Suprapubic skin (tissue), 4 donors: ENCODE measurements at regions not wholly inside any gene's neighbourhood (a gene's known extent, or its start where the extent isn't known, plus 50 kb on each side); places are given as distances from the start of the nearest gene placed in this dataset.

ENCODE experiments used
- DNase-seq, 2 donors: peaks; one replicate each; pipeline ENCODE4 v3.0.0-alpha.2; 2019; ENCODE audit warnings: low spot score in 2 of 2
- H3K27ac ChIP-seq: fragments of 200-600 bp; sonication (generic); one replicate; pipeline ENCODE4 v1.5.1; 2019
- H3K27me3 ChIP-seq: fragments of 200-600 bp; sonication (generic); one replicate; pipeline ENCODE4 v1.5.1; 2019
- H3K36me3 ChIP-seq: fragments of 200-600 bp; sonication (generic); one replicate; pipeline ENCODE4 v1.5.1; 2019
- H3K4me1 ChIP-seq: fragments of 200-600 bp; sonication (generic); one replicate; pipeline ENCODE4 v1.5.1; 2019
- H3K4me3 ChIP-seq: fragments of 200-600 bp; sonication (generic); one replicate; pipeline ENCODE4 v1.5.1; 2019; ENCODE audit warnings: mild to moderate bottlenecking
- H3K9me3 ChIP-seq: fragments of 200-600 bp; sonication (generic); one replicate; pipeline ENCODE4 v1.5.1; 2019
- CTCF ChIP-seq, 2 donors: fragments of 200-600 bp in 1 of 2; fragments of 450-650 bp in 1 of 2; sonication (generic) in 1 of 2; IDR thresholded peaks; one replicate each; pipeline ENCODE4 v1.5.1; 2016 to 2019; ENCODE audit warnings: antibody characterized with exemption in 2 of 2, mild to moderate bottlenecking in 1 of 2, moderate library complexity in 1 of 2
- EP300 ChIP-seq: sonication (generic); formaldehyde crosslinking; IDR thresholded peaks from one replicate; pipeline ENCODE4 v1.6.1; 2017; ENCODE audit warnings: antibody characterized with exemption
- POLR2A ChIP-seq, 2 donors: fragments of 450-650 bp; IDR thresholded peaks; one replicate each; pipeline ENCODE4 v1.6.1; 2017; ENCODE audit warnings: antibody characterized with exemption in 2 of 2, mild to moderate bottlenecking in 2 of 2, moderate library complexity in 2 of 2
- POLR2AphosphoS5 ChIP-seq, 3 donors: sonication (generic); formaldehyde crosslinking; IDR thresholded peaks; one replicate each; pipeline ENCODE4 v1.6.1; 2017; ENCODE audit warnings: antibody characterized with exemption in 3 of 3
- WGBS: methylation state at CpG from one replicate; pipeline ENCODE4 v1.1.5; 2018; 5-methylcytosine and 5-hydroxymethylcytosine counted together

- no peak overlapping the region for H3K4me3 ChIP-seq
- no peaks in the 10 kb centered on the region for H3K4me1 ChIP-seq
- DNase-seq, result no peak
- no peaks in the 10 kb centered on the region for H3K27me3 ChIP-seq
- H3K9me3 ChIP-seq, result no peaks in the 10 kb centered on the region
- TF ChIP-seq EP300 (no peak), CTCF (IDR thresholded peaks at IDR 0.05) (no peak), POLR2A (IDR thresholded peaks at IDR 0.05) (no peak), POLR2AphosphoS5 (IDR thresholded peaks at IDR 0.05) (no peak)
- no peaks in the 10 kb centered on the region for H3K36me3 ChIP-seq
- no peak overlapping the region for H3K27ac ChIP-seq
- WGBS, result 72% methylated on average over 3 of the region's 3 CpGs
These were observed 191.4 kb downstream of the OLFM4 start for GRCh38 chr13:53220038-53220437.

GRCh38 chr13:53237696-53238095, 209.1 kb downstream of the OLFM4 start:
- DNase-seq, result no peak
- 65% methylated on average over 7 of the region's 8 CpGs for WGBS
- Histone ChIP-seq H3K36me3 (no peaks in the 10 kb centered on the region), H3K27ac (no peak overlapping the region), H3K9me3 (no peaks in the 10 kb centered on the region), H3K4me3 (no peak overlapping the region), H3K4me1 (no peaks in the 10 kb centered on the region), H3K27me3 (peaks cover 9% of the 10 kb centered on the region)
- TF ChIP-seq POLR2A (IDR thresholded peaks at IDR 0.05) (no peak), EP300 (no peak), POLR2AphosphoS5 (IDR thresholded peaks at IDR 0.05) (no peak), CTCF (IDR thresholded peaks at IDR 0.05) (no peak)

- DNase-seq, result no peak
- no peak overlapping the region for H3K27ac ChIP-seq
- H3K4me1 ChIP-seq, result no peaks in the 10 kb centered on the region
- TF ChIP-seq POLR2A (IDR thresholded peaks at IDR 0.05), result no peak
- TF ChIP-seq EP300, result no peak
- no peak for TF ChIP-seq POLR2AphosphoS5 (IDR thresholded peaks at IDR 0.05)
- no peak for TF ChIP-seq CTCF (IDR thresholded peaks at IDR 0.05)
- peaks cover 9% of the 10 kb centered on the region for H3K27me3 ChIP-seq
- WGBS, result 37% methylated on average over 10 of the region's 10 CpGs
- H3K4me3 ChIP-seq, result no peak overlapping the region
- H3K9me3 ChIP-seq, result no peaks in the 10 kb centered on the region
- H3K36me3 ChIP-seq, result no peaks in the 10 kb centered on the region
These were observed 209.6 kb downstream of the OLFM4 start for GRCh38 chr13:53238261-53238660.

GRCh38 chr13:53240401-53241025, 211.9 kb downstream of the OLFM4 start:
- Histone ChIP-seq H3K4me1 (no peaks in the 10 kb centered on the region), H3K27ac (no peak overlapping the region), H3K4me3 (no peak overlapping the region), H3K9me3 (no peaks in the 10 kb centered on the region), H3K36me3 (no peaks in the 10 kb centered on the region), H3K27me3 (peaks cover 9% of the 10 kb centered on the region)
- 35% methylated on average over 14 of the region's 14 CpGs for WGBS
- TF ChIP-seq POLR2AphosphoS5 (IDR thresholded peaks at IDR 0.05) (no peak), EP300 (no peak), POLR2A (IDR thresholded peaks at IDR 0.05) (no peak), CTCF (IDR thresholded peaks at IDR 0.05) (no peak)
- DNase-seq, result no peak

GRCh38 chr13:53241891-53242348, 213.3 kb downstream of the OLFM4 start:
- WGBS, result 53% methylated on average over 5 of the region's 5 CpGs
- Histone ChIP-seq H3K9me3 (no peaks in the 10 kb centered on the region), H3K27ac (no peak overlapping the region)

More at GRCh38 chr13:53241891-53242348, 213.3 kb downstream of the OLFM4 start:
- Histone ChIP-seq H3K4me1 (no peaks in the 10 kb centered on the region), H3K27me3 (peaks cover 9% of the 10 kb centered on the region), H3K36me3 (no peaks in the 10 kb centered on the region), H3K4me3 (no peak overlapping the region)
- TF ChIP-seq POLR2AphosphoS5 (IDR thresholded peaks at IDR 0.05), result no peak
- TF ChIP-seq EP300, result no peak
- TF ChIP-seq CTCF (IDR thresholded peaks at IDR 0.05), result no peak
- TF ChIP-seq POLR2A (IDR thresholded peaks at IDR 0.05), result no peak
- no peak for DNase-seq
